ENCODE measurements at regions not wholly inside any gene's neighbourhood (a gene's known extent, or its start where the extent isn't known, plus 50 kb on each side); places are given as distances from the start of the nearest gene placed in this dataset.
"Not testable (repeated sequence)": the region's sequence is repeated elsewhere in the genome, so short reads cannot be mapped to it uniquely, and the experiment has no call there.

DNA sequence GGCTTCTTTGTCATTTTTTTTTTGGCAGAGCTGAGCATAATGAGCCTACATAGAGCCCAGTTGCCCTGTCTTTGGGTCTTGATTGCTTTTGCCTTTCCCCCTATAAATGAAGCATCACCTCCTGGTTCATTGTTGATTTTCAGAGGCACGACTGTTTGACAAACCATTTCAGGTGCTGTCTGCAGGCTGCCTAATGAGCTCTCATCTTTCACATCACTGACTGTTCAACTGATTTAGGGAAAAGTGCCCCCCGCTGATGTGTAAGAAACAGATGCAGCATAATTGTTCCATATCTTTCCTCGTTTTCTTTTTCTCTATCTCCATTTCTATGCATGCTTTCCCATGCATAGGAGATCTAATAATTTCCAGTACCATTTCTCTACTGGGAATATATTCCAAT, 338.6 kb downstream of the TMEM38B start:
- no peak for ATAC-seq (ENCODE audit: low read depth)
- no peaks in the 10 kb centered on the region for H3K27me3 ChIP-seq (ENCODE audit: insufficient read depth, poor library complexity, severe bottlenecking)
- TF ChIP-seq, protein P1, sequence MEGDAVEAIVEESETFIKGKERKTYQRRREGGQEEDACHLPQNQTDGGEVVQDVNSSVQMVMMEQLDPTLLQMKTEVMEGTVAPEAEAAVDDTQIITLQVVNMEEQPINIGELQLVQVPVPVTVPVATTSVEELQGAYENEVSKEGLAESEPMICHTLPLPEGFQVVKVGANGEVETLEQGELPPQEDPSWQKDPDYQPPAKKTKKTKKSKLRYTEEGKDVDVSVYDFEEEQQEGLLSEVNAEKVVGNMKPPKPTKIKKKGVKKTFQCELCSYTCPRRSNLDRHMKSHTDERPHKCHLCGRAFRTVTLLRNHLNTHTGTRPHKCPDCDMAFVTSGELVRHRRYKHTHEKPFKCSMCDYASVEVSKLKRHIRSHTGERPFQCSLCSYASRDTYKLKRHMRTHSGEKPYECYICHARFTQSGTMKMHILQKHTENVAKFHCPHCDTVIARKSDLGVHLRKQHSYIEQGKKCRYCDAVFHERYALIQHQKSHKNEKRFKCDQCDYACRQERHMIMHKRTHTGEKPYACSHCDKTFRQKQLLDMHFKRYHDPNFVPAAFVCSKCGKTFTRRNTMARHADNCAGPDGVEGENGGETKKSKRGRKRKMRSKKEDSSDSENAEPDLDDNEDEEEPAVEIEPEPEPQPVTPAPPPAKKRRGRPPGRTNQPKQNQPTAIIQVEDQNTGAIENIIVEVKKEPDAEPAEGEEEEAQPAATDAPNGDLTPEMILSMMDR (IDR thresholded peaks at IDR 0.05; ENCODE audit: poor library complexity, severe bottlenecking) = no peak
- no peak for DNase-seq (ENCODE audit: low spot score)
- no peaks in the 10 kb centered on the region for H3K36me3 ChIP-seq (ENCODE audit: low read depth)
- no peak overlapping the region for H3K4me3 ChIP-seq (ENCODE audit: severe bottlenecking)
- no peak overlapping the region for H3K27ac ChIP-seq (ENCODE audit: poor library complexity, severe bottlenecking)
- H3K9me3 ChIP-seq (ENCODE audit: severe bottlenecking) = no peaks in the 10 kb centered on the region
- no peaks in the 10 kb centered on the region for H3K4me1 ChIP-seq (ENCODE audit: insufficient read depth, poor library complexity, severe bottlenecking)

DNA sequence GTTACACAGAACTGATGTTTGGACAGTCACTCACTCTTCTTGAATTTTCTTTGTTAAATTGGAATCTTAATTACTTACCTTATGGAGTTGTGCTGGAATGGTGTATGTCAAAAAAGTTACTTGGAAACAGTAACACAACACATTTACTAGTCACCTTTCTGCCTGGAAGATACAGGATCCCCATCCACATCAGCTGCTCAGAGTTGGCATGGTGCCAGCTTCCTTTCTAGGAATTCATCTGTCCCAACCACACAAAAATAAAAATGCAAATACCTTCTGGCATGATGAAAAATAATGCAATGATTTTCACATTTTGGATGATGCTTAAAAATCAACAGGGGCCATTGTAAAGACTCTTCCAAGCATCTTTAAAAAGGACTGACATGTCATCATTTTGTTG, 341.5 kb downstream of the TMEM38B start:
- Histone ChIP-seq H3K4me3 (ENCODE audit: severe bottlenecking) (no peak overlapping the region), H3K9me3 (ENCODE audit: severe bottlenecking) (no peaks in the 10 kb centered on the region), H3K27me3 (ENCODE audit: insufficient read depth, poor library complexity, severe bottlenecking) (no peaks in the 10 kb centered on the region), H3K36me3 (ENCODE audit: low read depth) (no peaks in the 10 kb centered on the region), H3K27ac (ENCODE audit: poor library complexity, severe bottlenecking) (no peak overlapping the region), H3K4me1 (ENCODE audit: insufficient read depth, poor library complexity, severe bottlenecking) (no peaks in the 10 kb centered on the region)
- TF ChIP-seq, protein P1 (IDR thresholded peaks at IDR 0.05; ENCODE audit: poor library complexity, severe bottlenecking) = no peak
- no peak for ATAC-seq (ENCODE audit: low read depth)
- no peak for DNase-seq (ENCODE audit: low spot score)

- no peak for ATAC-seq (ENCODE audit: low read depth)
- no peaks in the 10 kb centered on the region for H3K27me3 ChIP-seq (ENCODE audit: insufficient read depth, poor library complexity, severe bottlenecking)
Observed at GRCh38 chr9:106038266-106039001, 344.1 kb downstream of the TMEM38B start.

GRCh38 chr9:106039151-106039935, 345.0 kb downstream of the TMEM38B start:
- H3K36me3 ChIP-seq (ENCODE audit: low read depth) = no peaks in the 10 kb centered on the region
- ATAC-seq (ENCODE audit: low read depth) (no peak), DNase-seq (ENCODE audit: low spot score) (no peak)
- no peaks in the 10 kb centered on the region for H3K4me1 ChIP-seq (ENCODE audit: insufficient read depth, poor library complexity, severe bottlenecking)
- H3K27ac ChIP-seq (ENCODE audit: poor library complexity, severe bottlenecking) = no peak overlapping the region
- TF ChIP-seq, protein P1 (IDR thresholded peaks at IDR 0.05; ENCODE audit: poor library complexity, severe bottlenecking) = no peak
- no peaks in the 10 kb centered on the region for H3K27me3 ChIP-seq (ENCODE audit: insufficient read depth, poor library complexity, severe bottlenecking)
- H3K9me3 ChIP-seq (ENCODE audit: severe bottlenecking) = no peaks in the 10 kb centered on the region
- no peak overlapping the region for H3K4me3 ChIP-seq (ENCODE audit: severe bottlenecking)

More at GRCh38 chr9:106038266-106039001, 344.1 kb downstream of the TMEM38B start:
- Histone ChIP-seq H3K9me3 (ENCODE audit: severe bottlenecking) (no peaks in the 10 kb centered on the region), H3K36me3 (ENCODE audit: low read depth) (no peaks in the 10 kb centered on the region), H3K4me3 (ENCODE audit: severe bottlenecking) (no peak overlapping the region), H3K27ac (ENCODE audit: poor library complexity, severe bottlenecking) (no peak overlapping the region), H3K4me1 (ENCODE audit: insufficient read depth, poor library complexity, severe bottlenecking) (no peaks in the 10 kb centered on the region)
- TF ChIP-seq, protein P1 (IDR thresholded peaks at IDR 0.05; ENCODE audit: poor library complexity, severe bottlenecking) = no peak
- DNase-seq (ENCODE audit: low spot score) = no peak

DNA sequence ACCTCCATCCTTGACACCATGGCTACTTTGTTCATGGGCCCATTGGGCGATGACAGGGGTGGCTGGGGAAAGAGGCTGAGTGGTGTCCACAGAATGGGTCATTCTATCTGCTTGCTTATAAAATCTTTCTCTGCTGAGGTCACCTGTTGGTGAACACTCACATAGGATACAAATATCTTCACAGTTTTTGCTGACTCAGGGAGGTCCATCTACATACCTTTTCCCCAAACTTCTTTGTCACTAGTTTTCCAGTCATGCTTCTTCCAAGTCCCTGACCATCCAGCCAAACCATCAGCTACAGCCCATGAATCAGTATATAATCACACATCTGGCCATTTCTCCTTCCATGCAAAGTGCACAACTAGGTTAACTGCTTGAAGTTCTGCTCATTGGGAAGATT, 347.6 kb downstream of the TMEM38B start:
- not testable (repeated sequence) for H3K4me1 ChIP-seq (ENCODE audit: insufficient read depth, poor library complexity, severe bottlenecking); H3K9me3 ChIP-seq (ENCODE audit: severe bottlenecking); H3K27ac ChIP-seq (ENCODE audit: poor library complexity, severe bottlenecking); DNase-seq (ENCODE audit: low spot score); H3K36me3 ChIP-seq (ENCODE audit: low read depth); H3K27me3 ChIP-seq (ENCODE audit: insufficient read depth, poor library complexity, severe bottlenecking); H3K4me3 ChIP-seq (ENCODE audit: severe bottlenecking); ATAC-seq (ENCODE audit: low read depth)

All from RWPE2 (cell line).